ENCODE measurements at regions not wholly inside any gene's neighbourhood (a gene's known extent, or its start where the extent isn't known, plus 50 kb on each side); places are given as distances from the start of the nearest gene placed in this dataset.
A peak's percentile ranks its signal among the peaks of the same experiment; 100 is the strongest.

GRCh38 chr14:65794674-65795279 lies 382.2 kb downstream of the FUT8 start:
- DNase-seq (ENCODE audit: low read depth): no peak

GRCh38 chr14:65798216-65798615 lies 385.7 kb downstream of the FUT8 start:
- no peak for DNase-seq (ENCODE audit: low read depth)

- no peak for DNase-seq (ENCODE audit: low read depth)
Observed at GRCh38 chr14:65800694-65801093, 388.2 kb downstream of the FUT8 start.

- no peak for DNase-seq (ENCODE audit: low read depth)
Observed at GRCh38 chr14:65802196-65802595, 389.7 kb downstream of the FUT8 start.

- DNase-seq (ENCODE audit: low read depth): no peak
Observed at GRCh38 chr14:65803885-65804284, 391.4 kb downstream of the FUT8 start.

- DNase-seq (ENCODE audit: low read depth): no peak
Observed at GRCh38 chr14:65804439-65805112, 392.0 kb downstream of the FUT8 start.

GRCh38 chr14:65805113-65805473 lies 392.6 kb downstream of the FUT8 start:
- no peak for DNase-seq (ENCODE audit: low read depth)

- DNase-seq (ENCODE audit: low read depth): no peak
Observed at GRCh38 chr14:65808390-65808789, 395.9 kb downstream of the FUT8 start.

- DNase-seq (ENCODE audit: low read depth): no peak
Observed at GRCh38 chr14:65810322-65810721, 397.8 kb downstream of the FUT8 start.

GRCh38 chr14:65813760-65814384 lies 401.3 kb downstream of the FUT8 start:
- DNase-seq (ENCODE audit: low read depth): no peak

GRCh38 chr14:65815127-65815526 lies 402.6 kb downstream of the FUT8 start:
- no peak for DNase-seq (ENCODE audit: low read depth)

- DNase-seq (ENCODE audit: low read depth): no peak
Observed at GRCh38 chr14:65817011-65817410, 404.5 kb downstream of the FUT8 start.

GRCh38 chr14:65819569-65819968 lies 407.0 kb downstream of the FUT8 start:
- DNase-seq (ENCODE audit: low read depth): no peak

- no peak for DNase-seq (ENCODE audit: low read depth)
Observed at GRCh38 chr14:65821224-65821753, 408.8 kb downstream of the FUT8 start.

GRCh38 chr14:65824285-65824977 lies 411.9 kb downstream of the FUT8 start:
- DNase-seq (ENCODE audit: low read depth): peak; percentile 43

- no peak for DNase-seq (ENCODE audit: low read depth)
Observed at GRCh38 chr14:65824978-65825299, 412.4 kb downstream of the FUT8 start.

- no peak for DNase-seq (ENCODE audit: low read depth)
Observed at GRCh38 chr14:65826946-65827345, 414.4 kb downstream of the FUT8 start.

- no peak for DNase-seq (ENCODE audit: low read depth)
Observed at GRCh38 chr14:65827520-65827919, 415.0 kb downstream of the FUT8 start.

- DNase-seq (ENCODE audit: low read depth): no peak
Observed at GRCh38 chr14:65828396-65828795, 415.9 kb downstream of the FUT8 start.

GRCh38 chr14:65832431-65833266 lies 420.1 kb downstream of the FUT8 start:
- DNase-seq (ENCODE audit: low read depth): no peak

GRCh38 chr14:65833267-65833880 lies 420.8 kb downstream of the FUT8 start:
- DNase-seq (ENCODE audit: low read depth): no peak

Data from T follicular helper cell (primary cell).